ENCODE measurements at regions not wholly inside any gene's neighbourhood (a gene's known extent, or its start where the extent isn't known, plus 50 kb on each side); places are given as distances from the start of the nearest gene placed in this dataset.
A peak's percentile ranks its signal among the peaks of the same experiment; 100 is the strongest.

GRCh38 chr21:38743772-38744529 is 61.8 kb upstream of the ETS2 start:
- no peak for DNase-seq

GRCh38 chr21:38744861-38745260 is 60.9 kb upstream of the ETS2 start:
- DNase-seq = no peak

- DNase-seq = no peak
Measured at GRCh38 chr21:38747810-38748209, 57.9 kb upstream of the ETS2 start.

GRCh38 chr21:38751379-38752050 is 54.2 kb upstream of the ETS2 start:
- DNase-seq = peak; percentile 31

GRCh38 chr21:38752051-38752505 is 53.7 kb upstream of the ETS2 start:
- no peak for DNase-seq

- DNase-seq = no peak
Measured at GRCh38 chr21:38753114-38753513, 52.6 kb upstream of the ETS2 start.

GRCh38 chr21:38753557-38753971 is 52.2 kb upstream of the ETS2 start:
- no peak for DNase-seq
